ENCODE measurements at regions not wholly inside any gene's neighbourhood (a gene's known extent, or its start where the extent isn't known, plus 50 kb on each side); places are given as distances from the start of the nearest gene placed in this dataset.

DNA sequence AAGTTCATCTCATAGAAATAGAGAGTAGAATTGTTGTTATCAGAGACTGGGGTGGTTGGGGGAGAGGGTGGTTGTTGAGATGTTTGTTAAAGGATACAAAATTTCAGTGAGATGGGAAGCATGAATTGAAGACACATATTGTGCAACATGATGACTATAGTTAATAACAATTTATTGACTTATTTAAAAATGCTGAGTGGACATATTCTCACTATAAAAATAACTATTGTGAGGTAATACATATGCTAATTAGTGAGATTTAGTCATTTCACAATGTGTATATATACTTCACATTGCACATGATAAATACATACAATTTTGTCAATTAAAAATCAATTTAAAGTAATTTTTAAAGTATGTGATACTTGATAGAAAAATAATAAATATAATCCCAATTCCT lies 722.5 kb upstream of the CHD1 start:
- H3K9me3 ChIP-seq, result no peaks in the 10 kb centered on the region
- H3K4me1 ChIP-seq, result no peaks in the 10 kb centered on the region
- no peak overlapping the region for H3K4me3 ChIP-seq
- intact Hi-C loops (cut with DNase I), result no loop called here
- H3K36me3 ChIP-seq, result no peaks in the 10 kb centered on the region
- no peak for TF ChIP-seq POLR2A (IDR thresholded peaks at IDR 0.05)
- TF ChIP-seq, protein P1, sequence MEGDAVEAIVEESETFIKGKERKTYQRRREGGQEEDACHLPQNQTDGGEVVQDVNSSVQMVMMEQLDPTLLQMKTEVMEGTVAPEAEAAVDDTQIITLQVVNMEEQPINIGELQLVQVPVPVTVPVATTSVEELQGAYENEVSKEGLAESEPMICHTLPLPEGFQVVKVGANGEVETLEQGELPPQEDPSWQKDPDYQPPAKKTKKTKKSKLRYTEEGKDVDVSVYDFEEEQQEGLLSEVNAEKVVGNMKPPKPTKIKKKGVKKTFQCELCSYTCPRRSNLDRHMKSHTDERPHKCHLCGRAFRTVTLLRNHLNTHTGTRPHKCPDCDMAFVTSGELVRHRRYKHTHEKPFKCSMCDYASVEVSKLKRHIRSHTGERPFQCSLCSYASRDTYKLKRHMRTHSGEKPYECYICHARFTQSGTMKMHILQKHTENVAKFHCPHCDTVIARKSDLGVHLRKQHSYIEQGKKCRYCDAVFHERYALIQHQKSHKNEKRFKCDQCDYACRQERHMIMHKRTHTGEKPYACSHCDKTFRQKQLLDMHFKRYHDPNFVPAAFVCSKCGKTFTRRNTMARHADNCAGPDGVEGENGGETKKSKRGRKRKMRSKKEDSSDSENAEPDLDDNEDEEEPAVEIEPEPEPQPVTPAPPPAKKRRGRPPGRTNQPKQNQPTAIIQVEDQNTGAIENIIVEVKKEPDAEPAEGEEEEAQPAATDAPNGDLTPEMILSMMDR (IDR thresholded peaks at IDR 0.05), result no peak
- no peaks in the 10 kb centered on the region for H3K27me3 ChIP-seq
- DNase-seq, result no peak
- no peak overlapping the region for H3K27ac ChIP-seq

DNA sequence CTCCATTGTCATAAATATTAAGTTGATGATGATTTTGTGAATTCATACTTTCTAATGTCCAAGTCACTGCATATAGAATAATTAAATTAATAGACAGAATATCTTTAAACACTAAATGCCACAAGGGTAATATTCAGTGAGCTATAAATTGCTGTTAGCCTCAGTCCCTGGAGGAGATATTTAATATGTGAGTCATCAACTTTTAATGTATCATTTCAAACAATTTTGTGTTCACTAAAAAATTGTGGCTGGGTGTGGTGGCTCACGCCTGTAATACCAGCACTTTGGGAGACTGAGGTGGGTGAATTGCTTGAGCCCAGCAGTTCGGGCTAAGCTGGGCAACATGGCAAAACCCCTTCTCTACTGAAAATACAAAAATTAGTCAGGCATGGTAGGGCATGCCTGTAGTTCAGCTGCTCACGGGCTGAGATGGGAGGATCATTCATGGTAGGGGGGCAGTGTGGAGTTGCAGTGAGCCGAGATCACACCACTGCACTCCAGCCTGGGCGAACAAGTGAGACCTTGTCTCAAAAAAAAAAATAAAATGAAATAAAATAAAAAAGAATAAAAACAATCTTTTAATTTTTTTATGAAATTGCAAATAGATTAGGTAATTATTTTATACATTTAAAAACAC lies 717.3 kb upstream of the CHD1 start:
- 46 to 52% methylated on average over 5 of the region's 5 CpGs for WGBS, 2 donors
- Histone ChIP-seq H3K9me3 (no peaks in the 10 kb centered on the region), H3K27me3 (no peaks in the 10 kb centered on the region), H3K4me3 (no peak overlapping the region), H3K36me3 (no peaks in the 10 kb centered on the region), H3K27ac (no peak overlapping the region), H3K4me1 (no peaks in the 10 kb centered on the region)
- TF ChIP-seq POLR2A (IDR thresholded peaks at IDR 0.05), result no peak
- TF ChIP-seq, protein P1 (IDR thresholded peaks at IDR 0.05), result no peak
- DNase-seq, result no peak
- intact Hi-C loops (cut with DNase I), result no loop called here

DNA sequence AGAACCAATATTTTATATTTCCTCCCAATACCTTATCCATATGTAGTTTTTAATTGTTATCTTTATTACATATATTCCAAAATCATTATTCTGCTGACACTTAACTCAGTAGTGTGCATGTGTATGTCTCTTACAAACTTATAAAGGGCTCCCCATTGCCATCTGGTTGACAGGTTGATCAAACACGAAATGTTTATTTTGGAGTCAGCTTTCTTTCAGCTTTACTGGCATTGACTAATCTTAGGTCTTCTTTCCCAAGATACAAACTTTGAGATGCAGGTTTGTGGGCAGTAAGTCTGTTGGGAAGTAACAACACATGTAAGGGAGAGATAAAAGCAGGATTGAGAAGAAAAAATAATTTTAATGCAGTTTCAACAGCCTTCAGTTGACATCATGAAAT lies 716.0 kb upstream of the CHD1 start:
- Histone ChIP-seq H3K27ac (no peak overlapping the region), H3K36me3 (no peaks in the 10 kb centered on the region), H3K4me3 (no peak overlapping the region), H3K4me1 (no peaks in the 10 kb centered on the region), H3K9me3 (no peaks in the 10 kb centered on the region), H3K27me3 (no peaks in the 10 kb centered on the region)
- TF ChIP-seq, protein P1 (IDR thresholded peaks at IDR 0.05), result no peak
- no peak for TF ChIP-seq POLR2A (IDR thresholded peaks at IDR 0.05)
- intact Hi-C loops (cut with DNase I), result no loop called here
- 10 to 29% methylated on average over 1 of the region's 1 CpG for WGBS, 2 donors
- no peak for DNase-seq

DNA sequence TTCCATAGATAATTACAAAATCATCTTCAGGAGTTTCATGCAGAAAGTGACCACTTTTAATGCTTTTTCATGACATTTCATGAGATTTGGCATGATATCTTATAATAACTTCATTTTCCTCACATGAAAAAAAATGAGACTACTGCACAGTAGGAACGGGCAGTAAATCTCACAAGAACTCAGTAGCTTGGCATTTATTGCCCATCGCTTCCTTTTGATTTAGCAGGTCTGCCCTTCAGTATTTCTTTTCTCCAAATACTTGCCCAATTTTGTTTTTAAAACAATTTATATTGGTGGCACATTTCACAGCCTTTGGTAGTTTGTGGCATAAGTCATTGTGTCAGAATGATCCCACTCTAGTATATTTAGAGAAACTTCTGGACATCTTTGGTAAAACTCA lies 711.8 kb upstream of the CHD1 start:
- TF ChIP-seq, protein P1 (IDR thresholded peaks at IDR 0.05), result no peak
- no peak for TF ChIP-seq POLR2A (IDR thresholded peaks at IDR 0.05)
- no peaks in the 10 kb centered on the region for H3K36me3 ChIP-seq
- DNase-seq, result no peak
- intact Hi-C loops (cut with DNase I), result no loop called here
- H3K27me3 ChIP-seq, result no peaks in the 10 kb centered on the region
- no peaks in the 10 kb centered on the region for H3K4me1 ChIP-seq
- H3K9me3 ChIP-seq, result no peaks in the 10 kb centered on the region
- H3K4me3 ChIP-seq, result no peak overlapping the region
- no peak overlapping the region for H3K27ac ChIP-seq
- 84 to 91% methylated on average over 2 of the region's 2 CpGs for WGBS, 2 donors

DNA sequence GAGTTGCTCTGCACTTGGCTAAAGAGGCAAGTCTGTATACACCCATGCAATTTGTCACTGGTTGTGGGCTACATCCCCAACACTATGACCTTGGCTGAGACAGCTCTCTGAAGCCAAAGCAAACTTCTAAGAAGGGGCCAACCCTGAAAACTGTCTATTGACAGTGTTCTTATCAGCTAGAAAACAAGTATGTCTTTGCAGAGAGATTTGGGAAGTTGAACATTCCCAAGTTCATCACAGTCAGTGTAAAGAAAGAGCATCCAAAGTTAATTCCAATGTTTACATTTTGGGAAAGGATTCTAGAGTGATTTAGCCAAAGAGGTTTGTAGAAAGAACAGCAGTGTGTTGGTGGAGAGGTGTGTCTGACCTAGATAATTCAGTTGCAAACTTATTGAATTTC lies 711.1 kb upstream of the CHD1 start:
- DNase-seq, result no peak

More for the DNA sequence above, 711.1 kb upstream of the CHD1 start:
- H3K4me1 ChIP-seq, result no peaks in the 10 kb centered on the region
- H3K9me3 ChIP-seq, result no peaks in the 10 kb centered on the region
- no peak overlapping the region for H3K27ac ChIP-seq
- intact Hi-C loops (cut with DNase I), result no loop called here
- no peak overlapping the region for H3K4me3 ChIP-seq
- no peaks in the 10 kb centered on the region for H3K27me3 ChIP-seq
- no peaks in the 10 kb centered on the region for H3K36me3 ChIP-seq
- no peak for TF ChIP-seq POLR2A (IDR thresholded peaks at IDR 0.05)
- TF ChIP-seq, protein P1 (IDR thresholded peaks at IDR 0.05), result no peak

Measured in esophagus squamous epithelium (tissue), 5 donors.